Hepatocyte (in vitro differentiated cells): ENCODE measurements at regions not wholly inside any gene's neighbourhood (a gene's known extent, or its start where the extent isn't known, plus 50 kb on each side); places are given as distances from the start of the nearest gene placed in this dataset.

ENCODE experiments used
- CTCF ChIP-seq: fragments of 200-600 bp; sonication (generic); IDR thresholded peaks from 2 replicates; pipeline ENCODE4 v1.5.1; 2016; ENCODE audit warnings: antibody characterized with exemption, mild to moderate bottlenecking; ENCODE audit not compliant: poor library complexity
- EZH2 ChIP-seq: fragments of 200-600 bp; sonication (generic); IDR thresholded peaks from 2 replicates; pipeline ENCODE4 v1.6.1; 2016; ENCODE audit warnings: antibody characterized with exemption, mild to moderate bottlenecking, borderline replicate concordance
- EZH2phosphoT487 ChIP-seq: fragments of 200-600 bp; sonication (generic); IDR thresholded peaks from one replicate; pipeline ENCODE4 v1.6.1; 2018; ENCODE audit warnings: antibody characterized with exemption, mild to moderate bottlenecking, low read depth, moderate library complexity; ENCODE audit not compliant: unreplicated experiment, severe bottlenecking

DNA sequence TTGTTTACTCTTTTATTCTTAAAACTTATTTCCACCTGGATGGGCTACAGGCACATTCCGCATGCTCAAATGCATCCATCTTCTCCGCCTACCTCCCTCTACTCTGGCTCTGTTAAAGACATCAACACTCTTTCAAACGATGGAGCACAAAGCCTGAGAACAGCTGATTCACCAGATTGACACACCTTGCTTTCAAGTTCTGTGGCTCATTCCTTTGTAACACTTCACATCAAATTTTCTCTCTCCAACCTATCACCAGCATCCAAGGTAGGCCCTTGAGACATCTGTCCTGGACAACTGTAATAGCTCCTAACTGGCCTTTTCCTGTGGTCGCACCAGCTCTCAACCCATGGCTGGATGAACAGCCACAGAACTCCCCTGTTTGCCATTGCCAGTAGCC, 274.5 kb downstream of the BCL11A start:
- TF ChIP-seq CTCF (no peak), EZH2 (no peak), EZH2phosphoT487 (no peak)
